ENCODE measurements at regions not wholly inside any gene's neighbourhood (a gene's known extent, or its start where the extent isn't known, plus 50 kb on each side); places are given as distances from the start of the nearest gene placed in this dataset.

- CTCF ChIA-PET: no interaction called here
- no peaks in the 10 kb centered on the region for H3K4me1 ChIP-seq (ENCODE audit: control insufficient read depth in 1 of 2, insufficient read depth in 2 of 2, low read length in 2 of 2)
- RAD21 ChIA-PET (ENCODE audit: low non-redundant PET in 1 of 2, low total read pairs in 2 of 2, uncharacterized antibody in 2 of 2, unreplicated experiment in 2 of 2): no interaction called here
- ATAC-seq (no peak), DNase-seq (ENCODE audit: low read depth, low spot score) (no peak)
- no peaks in the 10 kb centered on the region for H3K36me3 ChIP-seq (ENCODE audit: control insufficient read depth in 1 of 2, insufficient read depth in 2 of 2, low read length in 2 of 2)
- no peaks in the 10 kb centered on the region for H3K27me3 ChIP-seq (ENCODE audit: insufficient read depth, low read length)
- TF ChIP-seq ZFX (IDR thresholded peaks at IDR 0.05): no peak
- TF ChIP-seq POLR2AphosphoS5 (IDR thresholded peaks at IDR 0.05; ENCODE audit: low read depth, low read length): no peak
- TF ChIP-seq RAD21 (IDR thresholded peaks at IDR 0.05; ENCODE audit: low read depth): no peak
- TF ChIP-seq FOSL1 (IDR thresholded peaks at IDR 0.05; ENCODE audit: low read depth): no peak
- TF ChIP-seq SP1 (IDR thresholded peaks at IDR 0.05; ENCODE audit: low read depth): no peak
- no peak for TF ChIP-seq ELF1 (IDR thresholded peaks at IDR 0.05; ENCODE audit: borderline replicate concordance, low read depth)
- TF ChIP-seq, protein P1, sequence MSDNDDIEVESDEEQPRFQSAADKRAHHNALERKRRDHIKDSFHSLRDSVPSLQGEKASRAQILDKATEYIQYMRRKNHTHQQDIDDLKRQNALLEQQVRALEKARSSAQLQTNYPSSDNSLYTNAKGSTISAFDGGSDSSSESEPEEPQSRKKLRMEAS (IDR thresholded peaks at IDR 0.05): no peak
- TF ChIP-seq EZH2phosphoT487 (IDR thresholded peaks at IDR 0.05; ENCODE audit: borderline replicate concordance): no peak
- no peak for TF ChIP-seq EGR1 (IDR thresholded peaks at IDR 0.05; ENCODE audit: low read depth)
- TF ChIP-seq CTCF (IDR thresholded peaks at IDR 0.05 in 2 of 3, conservative IDR thresholded peaks at IDR 0.05 in 1 of 3; ENCODE audit: borderline replicate concordance in 1 of 3, insufficient read depth in 1 of 3, low read depth in 2 of 3, low read length in 2 of 3): no peak
- no peak for TF ChIP-seq JUND (IDR thresholded peaks at IDR 0.05)
- no peak for TF ChIP-seq REST (IDR thresholded peaks at IDR 0.05; ENCODE audit: low read depth)
- no peak for TF ChIP-seq SRF (IDR thresholded peaks at IDR 0.05; ENCODE audit: low read depth)
- TF ChIP-seq, protein P2, sequence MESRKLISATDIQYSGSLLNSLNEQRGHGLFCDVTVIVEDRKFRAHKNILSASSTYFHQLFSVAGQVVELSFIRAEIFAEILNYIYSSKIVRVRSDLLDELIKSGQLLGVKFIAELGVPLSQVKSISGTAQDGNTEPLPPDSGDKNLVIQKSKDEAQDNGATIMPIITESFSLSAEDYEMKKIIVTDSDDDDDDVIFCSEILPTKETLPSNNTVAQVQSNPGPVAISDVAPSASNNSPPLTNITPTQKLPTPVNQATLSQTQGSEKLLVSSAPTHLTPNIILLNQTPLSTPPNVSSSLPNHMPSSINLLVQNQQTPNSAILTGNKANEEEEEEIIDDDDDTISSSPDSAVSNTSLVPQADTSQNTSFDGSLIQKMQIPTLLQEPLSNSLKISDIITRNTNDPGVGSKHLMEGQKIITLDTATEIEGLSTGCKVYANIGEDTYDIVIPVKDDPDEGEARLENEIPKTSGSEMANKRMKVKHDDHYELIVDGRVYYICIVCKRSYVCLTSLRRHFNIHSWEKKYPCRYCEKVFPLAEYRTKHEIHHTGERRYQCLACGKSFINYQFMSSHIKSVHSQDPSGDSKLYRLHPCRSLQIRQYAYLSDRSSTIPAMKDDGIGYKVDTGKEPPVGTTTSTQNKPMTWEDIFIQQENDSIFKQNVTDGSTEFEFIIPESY (IDR thresholded peaks at IDR 0.05; ENCODE audit: extremely low read depth, insufficient replicate concordance, low read length): no peak
- no peak for TF ChIP-seq ZNF274 (IDR thresholded peaks at IDR 0.05; ENCODE audit: low read depth, low read length)
- TF ChIP-seq CEBPB (IDR thresholded peaks at IDR 0.05; ENCODE audit: low read depth): no peak
- no peak for TF ChIP-seq YY1 (IDR thresholded peaks at IDR 0.05; ENCODE audit: extremely low read depth, insufficient replicate concordance, low read depth, low read length)
- TF ChIP-seq, protein P3, sequence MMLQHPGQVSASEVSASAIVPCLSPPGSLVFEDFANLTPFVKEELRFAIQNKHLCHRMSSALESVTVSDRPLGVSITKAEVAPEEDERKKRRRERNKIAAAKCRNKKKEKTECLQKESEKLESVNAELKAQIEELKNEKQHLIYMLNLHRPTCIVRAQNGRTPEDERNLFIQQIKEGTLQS (IDR thresholded peaks at IDR 0.05): no peak
- no peak for TF ChIP-seq SIN3A (IDR thresholded peaks at IDR 0.05; ENCODE audit: low read depth)
- no peak for TF ChIP-seq CBX3 (IDR thresholded peaks at IDR 0.05; ENCODE audit: low read depth)
- BruUV-seq (replicated peaks): no TSS peak
- H2AFZ ChIP-seq (ENCODE audit: low read depth, low read length, poor library complexity, severe bottlenecking): no peak overlapping the region
- no peaks in the 10 kb centered on the region for H4K20me1 ChIP-seq (ENCODE audit: insufficient read depth)
- no peaks in the 10 kb centered on the region for H3K79me2 ChIP-seq (ENCODE audit: insufficient read depth, low read length)
- no peaks in the 10 kb centered on the region for H3K9me2 ChIP-seq (ENCODE audit: insufficient read depth)
- no peak overlapping the region for H3K9ac ChIP-seq (ENCODE audit: low read length)
- POLR2A ChIA-PET: no interaction called here
- H3K27ac ChIP-seq (ENCODE audit: low read depth, low read length): no peak overlapping the region
- H3K9me3 ChIP-seq (ENCODE audit: control insufficient read depth in 1 of 2, insufficient read depth in 1 of 2, low read depth in 1 of 2, low read length in 2 of 2): no peaks in the 10 kb centered on the region
- H3K4me2 ChIP-seq (ENCODE audit: low read length): no peak overlapping the region
- intact Hi-C loops (cut with micrococcal nuclease): no loop called here
- no peak overlapping the region for H3K4me3 ChIP-seq (replicated peaks in 1 of 2; ENCODE audit: low read depth in 1 of 2, low read length in 2 of 2)
Observed at GRCh38 chr3:28840976-28841376, 439.9 kb upstream of the RBMS3 start.

All from HCT116 (cell line).